Liver (tissue), 3 donors: ENCODE measurements at regions not wholly inside any gene's neighbourhood (a gene's known extent, or its start where the extent isn't known, plus 50 kb on each side); places are given as distances from the start of the nearest gene placed in this dataset.

Experiments used
- CTCF ChIP-seq: fragments of 150-350 bp; IDR thresholded peaks from 2 replicates; pipeline ENCODE4 v1.5.1; 2017; ENCODE audit warnings: improper control_type of control experiment, low read depth, low read length; ENCODE audit not compliant: missing input control
- GABPA ChIP-seq, 2 donors: IDR thresholded peaks in 1 of 2; conservative IDR thresholded peaks in 1 of 2; 2 replicates each; pipeline ENCODE4 v1.6.1; 2016; ENCODE audit warnings: antibody characterized with exemption in 2 of 2, mild to moderate bottlenecking in 1 of 2, moderate library complexity in 1 of 2
- RXRA ChIP-seq, 2 donors: IDR thresholded peaks; 2 replicates each; pipeline ENCODE4 v1.6.1; 2017 to 2018; ENCODE audit warnings: antibody characterized with exemption in 2 of 2, mild to moderate bottlenecking in 1 of 2
- donor health status: healthy.
- donor health status: healthy.

DNA sequence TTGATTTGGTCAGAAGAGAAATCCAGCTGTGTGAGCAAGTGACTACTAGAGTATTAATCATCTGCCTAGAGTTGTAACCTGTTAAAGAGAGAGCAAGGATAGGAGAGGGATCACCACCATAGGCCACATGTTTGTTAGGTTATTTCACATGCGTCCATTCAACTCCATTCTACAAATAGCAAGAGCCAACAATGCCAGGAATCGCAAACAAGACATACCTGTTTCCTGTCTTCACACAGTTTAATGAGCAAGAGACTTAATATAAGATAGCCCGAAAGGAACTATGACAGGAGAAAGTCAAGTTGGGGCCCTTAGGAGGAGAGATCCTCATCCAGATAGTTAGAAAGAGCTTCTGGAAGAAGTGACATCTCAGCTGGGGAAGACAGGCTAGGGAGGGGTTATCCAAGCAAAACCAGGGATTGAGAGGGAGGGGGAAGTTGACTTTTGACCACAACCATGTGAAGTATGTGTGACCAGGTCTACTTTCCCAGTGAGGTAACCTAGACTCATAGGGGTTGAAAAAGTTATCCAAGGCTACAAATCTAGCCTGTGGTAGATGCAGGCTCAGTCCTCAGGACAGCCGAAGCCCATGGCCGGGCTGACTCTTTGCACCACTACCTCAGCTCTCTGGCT, 147.4 kb downstream of the ALDH8A1 start:
- TF ChIP-seq CTCF (no peak), GABPA (IDR thresholded peaks at IDR 0.05 in 1 of 2, conservative IDR thresholded peaks at IDR 0.05 in 1 of 2) (no peak), RXRA (IDR thresholded peaks at IDR 0.05) (no peak)
